Dendritic cell treated with granulocyte-macrophage colony-stimulating factor and Interleukin-4, amounts not matched to agents 40 ng/mL and 50 ng/mL, for 4 days (primary cell): ENCODE measurements at regions not wholly inside any gene's neighbourhood (a gene's known extent, or its start where the extent isn't known, plus 50 kb on each side); places are given as distances from the start of the nearest gene placed in this dataset.

Experiments used
- H3K27ac Mint-ChIP-seq: one replicate; pipeline ENCODE4 v1.8.0; 2022; ENCODE audit warnings: mild to moderate bottlenecking, mixed read lengths
- H3K27me3 Mint-ChIP-seq: one replicate; pipeline ENCODE4 v1.8.0; 2022; ENCODE audit warnings: mild to moderate bottlenecking, mixed read lengths
- H3K36me3 Mint-ChIP-seq: one replicate; pipeline ENCODE4 v1.8.0; 2022; ENCODE audit warnings: low read depth, mixed read lengths
- H3K4me1 Mint-ChIP-seq: one replicate; pipeline ENCODE4 v1.8.0; 2022; ENCODE audit warnings: low read depth, mixed read lengths
- H3K4me3 Mint-ChIP-seq: one replicate; pipeline ENCODE4 v1.8.0; 2022; ENCODE audit warnings: mild to moderate bottlenecking, moderate library complexity, mixed read lengths
- H3K9me3 Mint-ChIP-seq: one replicate; pipeline ENCODE4 v1.8.0; 2022; ENCODE audit warnings: mixed read lengths
- intact Hi-C: fragments of 100-400 bp; cut with micrococcal nuclease; formaldehyde crosslinking; loops from one replicate; pipeline ENCODE4 v1.15.0; 2022

- Mint-ChIP-seq H3K36me3 (no peaks in the 10 kb centered on the region), H3K4me3 (no peak overlapping the region), H3K27me3 (no peaks in the 10 kb centered on the region), H3K27ac (no peak overlapping the region), H3K4me1 (no peaks in the 10 kb centered on the region), H3K9me3 (peaks cover 14% of the 10 kb centered on the region)
- intact Hi-C loops, result no loop called here
These were observed 344.2 kb downstream of the CBLL2 start for GRCh38 chrX:22616867-22617266.

DNA sequence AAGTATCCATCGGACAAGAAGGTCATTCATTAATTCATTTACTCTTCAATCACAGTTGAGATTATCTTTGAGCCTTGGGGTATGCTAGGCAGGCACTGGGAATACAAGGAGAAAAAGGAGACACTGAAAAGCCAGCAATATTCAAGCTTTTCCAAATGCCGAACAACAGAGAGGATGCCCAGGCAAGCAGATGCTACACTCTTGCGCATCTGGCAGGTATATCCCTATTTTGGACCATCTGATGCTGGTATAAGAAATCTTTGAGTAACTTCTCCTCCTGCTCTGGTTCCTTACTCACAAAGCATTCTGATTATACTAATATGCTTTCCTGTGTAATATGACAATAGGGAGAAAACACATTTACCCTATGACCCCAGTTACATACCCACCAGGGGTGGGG lies 354.9 kb downstream of the CBLL2 start:
- no peaks in the 10 kb centered on the region for H3K9me3 Mint-ChIP-seq
- H3K36me3 Mint-ChIP-seq, result no peaks in the 10 kb centered on the region
- H3K4me1 Mint-ChIP-seq, result no peaks in the 10 kb centered on the region
- no peak overlapping the region for H3K4me3 Mint-ChIP-seq
- H3K27ac Mint-ChIP-seq, result no peak overlapping the region
- intact Hi-C loops, result no loop called here
- H3K27me3 Mint-ChIP-seq, result no peaks in the 10 kb centered on the region

GRCh38 chrX:22628275-22628674 lies 355.6 kb downstream of the CBLL2 start:
- H3K9me3 Mint-ChIP-seq, result no peaks in the 10 kb centered on the region
- intact Hi-C loops, result no loop called here

DNA sequence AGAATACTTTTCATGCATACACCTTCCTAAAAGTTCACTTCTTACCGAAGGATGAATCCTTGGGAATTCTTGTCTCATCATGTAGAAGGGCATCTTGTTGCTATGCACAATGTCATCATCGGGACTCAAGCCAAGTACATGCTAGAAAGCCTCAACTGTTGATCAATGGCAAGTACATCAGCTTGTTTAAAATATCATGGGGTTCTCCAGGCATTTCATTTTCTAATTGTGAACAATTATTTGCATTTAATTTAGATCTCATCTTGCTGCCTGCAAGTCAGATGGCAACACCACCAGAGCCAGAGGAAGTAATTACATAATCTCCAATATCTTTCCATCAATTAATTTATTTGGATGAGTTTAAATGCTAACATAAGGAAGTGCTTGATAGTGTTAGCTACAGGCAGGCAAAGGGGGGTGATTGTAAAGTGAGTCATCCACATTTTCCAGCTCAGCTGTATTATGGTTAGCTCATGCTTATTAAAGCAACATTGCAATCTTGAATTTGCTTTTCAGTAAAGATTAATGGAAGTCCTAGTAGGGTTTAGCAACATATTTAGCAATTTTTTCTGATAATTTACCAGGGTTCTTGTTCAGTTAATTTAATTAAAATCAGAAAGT lies 356.5 kb downstream of the CBLL2 start:
- no peak overlapping the region for H3K4me3 Mint-ChIP-seq
- H3K9me3 Mint-ChIP-seq, result no peaks in the 10 kb centered on the region
- no peaks in the 10 kb centered on the region for H3K36me3 Mint-ChIP-seq
- H3K27ac Mint-ChIP-seq, result no peak overlapping the region
- intact Hi-C loops, result no loop called here
- H3K27me3 Mint-ChIP-seq, result no peaks in the 10 kb centered on the region
- H3K4me1 Mint-ChIP-seq, result no peaks in the 10 kb centered on the region

More at GRCh38 chrX:22628275-22628674, 355.6 kb downstream of the CBLL2 start:
- Mint-ChIP-seq H3K27me3 (no peaks in the 10 kb centered on the region), H3K27ac (no peak overlapping the region), H3K4me1 (no peaks in the 10 kb centered on the region), H3K36me3 (no peaks in the 10 kb centered on the region), H3K4me3 (no peak overlapping the region)

DNA sequence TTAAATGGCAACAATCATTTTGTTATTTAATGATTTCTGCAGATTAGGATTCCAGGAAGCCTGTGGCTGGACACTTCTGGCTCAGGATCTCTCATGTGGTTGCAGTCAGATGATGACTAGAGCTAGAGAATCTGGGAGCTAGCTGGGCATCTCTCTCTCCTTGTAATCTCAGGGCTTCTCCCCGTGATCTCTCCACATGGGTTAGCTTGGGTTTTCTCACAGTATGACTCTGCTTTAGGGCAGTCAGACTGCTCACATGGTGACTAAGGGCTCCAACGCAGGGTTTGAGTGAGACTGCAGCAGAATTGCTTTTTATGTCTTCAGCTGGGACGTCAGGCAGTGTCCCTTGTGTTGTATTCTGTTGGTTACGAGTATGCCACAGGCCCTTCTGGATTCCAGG lies 361.4 kb downstream of the CBLL2 start:
- Mint-ChIP-seq H3K4me1 (no peaks in the 10 kb centered on the region), H3K4me3 (no peak overlapping the region), H3K27me3 (no peaks in the 10 kb centered on the region), H3K36me3 (no peaks in the 10 kb centered on the region), H3K27ac (no peak overlapping the region), H3K9me3 (no peaks in the 10 kb centered on the region)
- intact Hi-C loops, result no loop called here

DNA sequence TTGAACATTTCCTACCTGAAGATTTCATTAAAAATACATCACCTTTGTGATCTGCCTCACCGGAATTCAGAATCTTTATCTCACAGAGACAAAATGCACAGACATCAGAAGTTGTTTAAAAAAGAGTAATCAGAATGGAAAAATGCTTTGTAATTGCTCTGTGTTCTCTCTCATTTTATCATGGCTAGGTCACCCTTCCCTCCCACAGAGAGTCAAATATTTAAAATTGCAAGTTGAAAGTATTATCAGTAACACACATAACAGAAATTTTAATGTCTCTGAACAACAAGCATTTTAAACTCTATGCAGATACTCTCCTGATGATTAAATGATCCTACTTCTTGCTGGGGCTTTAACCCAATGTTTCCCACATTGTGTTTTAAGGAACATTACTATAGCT lies 362.0 kb downstream of the CBLL2 start:
- intact Hi-C loops, result no loop called here
- H3K4me3 Mint-ChIP-seq, result no peak overlapping the region
- no peaks in the 10 kb centered on the region for H3K36me3 Mint-ChIP-seq
- H3K27me3 Mint-ChIP-seq, result no peaks in the 10 kb centered on the region
- no peaks in the 10 kb centered on the region for H3K4me1 Mint-ChIP-seq
- no peaks in the 10 kb centered on the region for H3K9me3 Mint-ChIP-seq
- no peak overlapping the region for H3K27ac Mint-ChIP-seq

DNA sequence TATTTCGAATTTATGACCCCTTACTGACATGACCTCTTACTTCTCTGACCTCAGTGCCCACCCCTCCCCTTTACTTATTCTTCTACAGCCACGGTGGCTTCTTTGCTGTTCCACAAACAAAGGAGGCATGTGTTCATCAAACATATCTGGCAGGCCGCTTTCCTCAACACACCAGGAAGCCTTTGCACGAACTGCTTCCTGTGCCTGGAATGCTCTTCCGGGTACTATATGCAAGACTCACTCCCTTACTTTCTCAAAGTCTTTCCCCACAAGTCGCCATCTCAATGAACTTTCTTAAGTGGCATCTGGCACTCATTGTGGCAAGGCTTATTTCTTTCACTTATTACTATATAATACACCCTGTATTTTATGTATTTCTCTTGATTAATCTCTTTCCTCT lies 351.5 kb upstream of the DDX53 start:
- intact Hi-C loops, result no loop called here
- Mint-ChIP-seq H3K36me3 (no peaks in the 10 kb centered on the region), H3K27me3 (no peaks in the 10 kb centered on the region), H3K27ac (no peak overlapping the region), H3K9me3 (no peaks in the 10 kb centered on the region), H3K4me3 (no peak overlapping the region), H3K4me1 (no peaks in the 10 kb centered on the region)

- no peak overlapping the region for H3K27ac Mint-ChIP-seq
- H3K27me3 Mint-ChIP-seq, result no peaks in the 10 kb centered on the region
- H3K4me3 Mint-ChIP-seq, result no peak overlapping the region
- H3K4me1 Mint-ChIP-seq, result no peaks in the 10 kb centered on the region
- H3K36me3 Mint-ChIP-seq, result no peaks in the 10 kb centered on the region
- H3K9me3 Mint-ChIP-seq, result peaks cover 8% of the 10 kb centered on the region
- intact Hi-C loops, result no loop called here
These were observed 349.1 kb upstream of the DDX53 start for GRCh38 chrX:22650691-22651090.

DNA sequence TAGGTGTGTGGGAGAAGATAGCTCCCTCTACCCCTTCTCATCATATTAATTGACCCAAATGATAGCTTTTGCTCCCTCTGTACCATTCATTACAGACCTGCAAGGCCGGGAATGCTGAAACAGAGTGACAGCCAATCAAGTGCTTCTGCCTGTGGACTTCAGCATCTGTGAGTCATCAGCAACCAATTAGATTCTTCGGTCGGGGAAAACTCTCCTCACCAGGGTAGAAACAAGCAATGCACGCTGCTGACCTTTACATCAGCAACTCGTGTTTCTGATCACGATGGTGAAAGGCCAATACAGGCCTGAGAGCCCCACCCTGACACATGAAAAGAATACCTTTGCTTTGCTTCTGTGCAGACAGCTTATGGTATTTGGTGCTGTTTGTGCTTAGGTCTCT lies 347.2 kb upstream of the DDX53 start:
- Mint-ChIP-seq H3K27ac (no peak overlapping the region), H3K9me3 (peaks cover 8% of the 10 kb centered on the region), H3K4me3 (no peak overlapping the region), H3K4me1 (no peaks in the 10 kb centered on the region), H3K36me3 (no peaks in the 10 kb centered on the region), H3K27me3 (no peaks in the 10 kb centered on the region)
- intact Hi-C loops, result no loop called here

DNA sequence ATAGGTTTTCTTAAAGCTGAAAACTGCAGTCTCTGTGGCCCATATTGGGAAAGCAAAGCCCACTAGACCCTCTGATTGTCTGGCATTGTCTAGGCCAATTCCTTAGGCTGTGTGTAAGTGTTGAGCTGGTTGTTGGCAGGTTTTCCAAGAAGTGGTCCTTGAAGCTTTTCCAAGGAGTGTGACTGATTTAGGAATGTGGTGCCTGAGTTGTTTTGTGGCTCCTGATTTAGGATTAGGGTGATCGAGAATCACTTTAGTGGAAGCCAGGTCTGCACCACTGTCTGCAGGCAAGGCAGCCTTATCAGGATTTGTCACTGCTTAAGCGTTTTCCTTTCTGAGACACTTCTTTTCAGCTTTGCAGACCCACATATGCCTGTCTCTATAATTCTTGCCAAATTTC lies 339.0 kb upstream of the DDX53 start:
- no peaks in the 10 kb centered on the region for H3K36me3 Mint-ChIP-seq
- H3K4me3 Mint-ChIP-seq, result no peak overlapping the region
- no peaks in the 10 kb centered on the region for H3K27me3 Mint-ChIP-seq
- H3K9me3 Mint-ChIP-seq, result no peaks in the 10 kb centered on the region
- H3K4me1 Mint-ChIP-seq, result no peaks in the 10 kb centered on the region
- H3K27ac Mint-ChIP-seq, result no peak overlapping the region
- intact Hi-C loops, result no loop called here

DNA sequence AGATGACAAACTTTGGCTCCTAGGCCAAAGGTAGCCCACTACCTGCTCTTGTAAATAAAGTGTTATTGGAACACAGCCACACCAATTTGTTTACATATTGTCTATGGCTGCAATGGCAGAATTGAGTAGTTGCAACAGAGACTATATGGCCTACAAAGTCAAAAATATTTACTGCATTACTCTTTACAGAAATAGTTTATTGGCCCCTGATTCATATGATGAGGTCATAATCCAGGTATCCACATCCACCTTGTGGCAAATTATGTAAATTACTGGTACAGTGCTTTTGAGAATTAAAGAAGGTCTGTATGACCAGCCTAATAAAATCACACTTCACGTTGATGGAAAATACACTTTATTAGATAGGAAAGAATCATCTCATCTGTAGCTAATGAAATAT lies 337.0 kb upstream of the DDX53 start:
- Mint-ChIP-seq H3K27me3 (no peaks in the 10 kb centered on the region), H3K36me3 (no peaks in the 10 kb centered on the region)
- intact Hi-C loops, result no loop called here

DNA sequence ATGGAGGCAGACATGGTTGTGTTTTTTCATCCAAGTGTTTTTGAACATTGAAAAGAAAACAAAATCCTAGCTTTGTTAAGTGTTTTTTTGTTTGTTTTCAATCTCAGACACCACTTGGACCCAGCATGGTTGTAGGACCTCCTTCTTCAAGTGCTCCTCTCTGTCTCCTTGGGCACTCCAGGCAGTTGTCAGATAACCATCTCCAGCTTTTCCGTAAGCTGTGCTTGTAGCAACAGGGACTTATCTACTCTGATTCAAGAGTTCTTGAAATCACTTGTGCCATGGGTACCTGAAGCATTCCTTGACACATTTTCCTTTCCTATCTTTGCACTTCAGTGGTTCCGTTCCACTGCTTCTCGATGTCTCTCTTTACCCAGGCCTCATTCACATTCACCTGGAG lies 334.9 kb upstream of the DDX53 start:
- intact Hi-C loops, result no loop called here
- Mint-ChIP-seq H3K4me1 (no peaks in the 10 kb centered on the region), H3K9me3 (no peaks in the 10 kb centered on the region), H3K27me3 (no peaks in the 10 kb centered on the region), H3K36me3 (no peaks in the 10 kb centered on the region), H3K4me3 (no peak overlapping the region), H3K27ac (no peak overlapping the region)

More for the DNA sequence above, 337.0 kb upstream of the DDX53 start:
- no peak overlapping the region for H3K4me3 Mint-ChIP-seq
- no peaks in the 10 kb centered on the region for H3K4me1 Mint-ChIP-seq
- no peaks in the 10 kb centered on the region for H3K9me3 Mint-ChIP-seq
- no peak overlapping the region for H3K27ac Mint-ChIP-seq

DNA sequence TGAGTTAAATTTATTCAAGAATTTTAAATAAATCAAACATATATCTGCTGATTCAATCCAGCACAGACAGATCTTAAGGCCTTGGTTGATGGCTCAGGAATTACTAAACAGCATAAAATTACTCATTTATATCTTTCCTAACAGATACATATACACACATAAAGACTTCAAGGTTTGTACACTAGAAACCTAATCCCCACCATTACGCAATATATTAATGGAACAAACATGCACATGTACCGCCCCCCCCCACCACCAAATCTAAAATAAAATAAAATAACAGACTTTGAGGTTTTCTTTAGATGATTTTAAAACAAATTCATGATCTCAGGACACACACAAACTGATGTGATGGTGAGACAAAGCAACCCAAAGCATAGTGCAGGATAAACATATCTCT lies 333.9 kb upstream of the DDX53 start:
- Mint-ChIP-seq H3K4me1 (no peaks in the 10 kb centered on the region), H3K27me3 (no peaks in the 10 kb centered on the region), H3K4me3 (no peak overlapping the region), H3K9me3 (no peaks in the 10 kb centered on the region), H3K36me3 (no peaks in the 10 kb centered on the region), H3K27ac (no peak overlapping the region)
- intact Hi-C loops, result no loop called here

GRCh38 chrX:22666441-22666840 lies 333.3 kb upstream of the DDX53 start:
- Mint-ChIP-seq H3K36me3 (no peaks in the 10 kb centered on the region), H3K9me3 (no peaks in the 10 kb centered on the region), H3K27ac (no peak overlapping the region), H3K4me3 (no peak overlapping the region), H3K27me3 (no peaks in the 10 kb centered on the region), H3K4me1 (no peaks in the 10 kb centered on the region)
- intact Hi-C loops, result no loop called here

DNA sequence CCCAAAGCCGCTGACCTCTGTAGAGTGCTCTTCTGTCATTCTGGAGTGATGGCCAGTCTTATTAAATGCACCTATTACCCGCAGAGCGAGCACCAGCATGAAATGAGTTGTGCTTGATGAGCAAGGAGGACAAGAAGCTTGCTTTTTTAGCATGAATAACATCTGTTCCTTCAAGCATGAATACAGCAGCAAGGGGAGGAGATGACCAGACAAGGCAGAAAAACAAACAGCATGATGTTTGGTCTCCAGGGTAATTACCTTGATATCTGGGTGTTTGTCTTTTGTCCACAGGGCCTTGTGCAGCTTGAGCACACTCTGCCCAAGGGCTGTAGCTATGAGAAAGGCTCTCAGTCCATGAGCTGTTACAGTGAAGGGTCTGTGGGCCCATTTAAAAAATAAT lies 324.8 kb upstream of the DDX53 start:
- H3K27ac Mint-ChIP-seq, result no peak overlapping the region
- H3K9me3 Mint-ChIP-seq, result peaks cover 9% of the 10 kb centered on the region
- intact Hi-C loops, result no loop called here
- no peak overlapping the region for H3K4me3 Mint-ChIP-seq
- H3K27me3 Mint-ChIP-seq, result no peaks in the 10 kb centered on the region
- H3K4me1 Mint-ChIP-seq, result no peaks in the 10 kb centered on the region
- no peaks in the 10 kb centered on the region for H3K36me3 Mint-ChIP-seq
